HG03196 (cell line): ENCODE measurements at regions not wholly inside any gene's neighbourhood (a gene's known extent, or its start where the extent isn't known, plus 50 kb on each side); places are given as distances from the start of the nearest gene placed in this dataset.

ENCODE experiments used
- ATAC-seq: cut with Tn5 transposase; IDR thresholded peaks from one replicate; pipeline ENCODE4 v1.9.1; 2021; ENCODE audit not compliant: unreplicated experiment

- no peak for ATAC-seq
These were observed 185.0 kb upstream of the CDYL start for GRCh38 chr6:4591218-4591617.

GRCh38 chr6:4589295-4589694 lies 186.9 kb upstream of the CDYL start:
- ATAC-seq = no peak

DNA sequence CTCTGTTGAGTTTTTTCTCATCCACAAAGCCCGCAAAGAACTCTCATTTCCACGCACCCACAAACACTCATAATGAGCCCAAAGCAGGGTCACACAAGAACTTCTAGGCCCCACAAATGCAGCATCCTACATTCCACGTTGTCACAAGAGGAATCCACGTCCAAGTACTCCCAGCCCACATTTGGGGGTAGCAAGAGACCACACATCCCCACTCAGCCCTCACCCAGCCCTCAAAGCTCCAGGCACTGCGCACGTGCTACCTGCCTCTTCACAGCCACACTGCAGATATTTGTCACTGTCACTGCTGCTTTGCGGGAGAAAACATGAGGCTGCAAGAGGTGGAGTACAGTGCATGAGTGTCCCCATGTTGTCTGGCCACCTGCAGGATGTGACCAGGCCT lies 187.6 kb upstream of the CDYL start:
- ATAC-seq = no peak

GRCh38 chr6:4588163-4588562 lies 188.0 kb upstream of the CDYL start:
- ATAC-seq = no peak

DNA sequence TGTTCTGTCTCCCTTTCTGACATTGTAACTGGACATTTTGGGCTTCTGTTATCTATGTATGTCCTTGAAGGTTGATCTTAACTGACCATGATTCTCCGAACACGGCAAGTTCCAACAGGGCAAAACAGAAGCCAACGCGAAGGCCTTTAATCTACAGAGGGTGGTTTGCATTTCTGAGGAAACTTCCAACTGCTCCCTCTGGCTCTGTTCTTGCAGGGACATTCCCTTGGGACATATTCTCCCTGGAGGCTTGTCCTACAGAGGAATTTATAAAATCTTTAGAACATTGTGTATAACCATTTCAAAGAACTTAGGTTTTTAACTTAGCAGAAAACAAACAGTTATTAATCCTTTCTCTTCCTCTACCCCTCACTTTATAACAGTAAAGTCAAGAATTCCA lies 189.0 kb upstream of the CDYL start:
- ATAC-seq = no peak

DNA sequence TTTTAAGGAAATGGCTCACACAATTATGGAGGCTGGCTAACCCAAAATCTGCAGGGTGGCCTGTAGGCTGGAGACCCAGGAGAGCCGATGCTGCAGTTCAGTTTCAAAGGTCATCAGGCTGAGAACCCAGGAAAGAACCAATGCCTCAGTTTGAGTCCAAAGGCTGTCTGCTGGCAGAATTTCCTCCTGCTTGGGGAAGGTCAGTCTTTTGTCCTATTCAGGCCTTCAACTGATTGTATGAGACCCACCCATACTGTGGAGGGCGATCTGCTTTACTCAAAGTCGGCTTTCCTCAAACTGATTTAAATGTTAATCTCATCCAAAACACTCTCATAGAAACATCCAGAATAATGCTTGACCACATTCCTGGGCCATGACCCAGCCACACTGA lies 189.7 kb upstream of the CDYL start:
- no peak for ATAC-seq

DNA sequence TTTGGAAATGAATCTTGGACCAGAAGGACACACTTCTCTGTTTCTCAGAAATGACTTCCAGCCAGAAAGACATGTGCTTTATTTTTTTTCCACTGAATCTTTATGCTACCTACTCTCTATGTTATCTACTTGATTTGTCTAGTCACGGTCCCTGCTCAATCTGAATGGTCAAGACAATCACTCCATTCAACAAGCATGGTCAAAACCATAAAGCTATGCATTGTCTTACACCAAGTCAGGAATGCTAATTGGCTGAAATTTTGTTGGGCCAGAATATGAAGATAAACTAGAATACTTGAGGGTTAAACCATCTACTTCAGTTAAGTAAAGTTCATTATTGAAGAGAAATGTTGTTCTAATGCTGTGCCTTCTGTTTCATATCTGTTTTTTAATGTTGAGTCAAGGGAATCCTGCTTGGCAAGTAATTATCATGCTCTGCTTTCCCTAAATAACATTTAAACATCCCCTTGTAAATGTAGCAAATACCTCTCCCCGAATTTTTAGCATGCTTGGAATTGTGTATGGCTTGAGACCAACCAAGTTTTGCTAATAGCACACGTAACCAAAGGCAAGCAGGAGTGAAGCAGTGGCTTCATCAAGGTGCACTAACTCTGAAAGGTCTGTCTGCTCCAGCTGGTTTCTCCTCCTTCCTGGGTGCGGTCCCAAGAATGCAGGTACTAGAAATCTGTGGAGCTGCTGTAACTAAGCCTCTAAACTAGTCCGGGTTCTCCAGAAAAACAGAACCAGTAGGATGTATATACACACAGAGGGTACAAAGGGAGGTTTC lies 190.3 kb upstream of the CDYL start:
- ATAC-seq = no peak

DNA sequence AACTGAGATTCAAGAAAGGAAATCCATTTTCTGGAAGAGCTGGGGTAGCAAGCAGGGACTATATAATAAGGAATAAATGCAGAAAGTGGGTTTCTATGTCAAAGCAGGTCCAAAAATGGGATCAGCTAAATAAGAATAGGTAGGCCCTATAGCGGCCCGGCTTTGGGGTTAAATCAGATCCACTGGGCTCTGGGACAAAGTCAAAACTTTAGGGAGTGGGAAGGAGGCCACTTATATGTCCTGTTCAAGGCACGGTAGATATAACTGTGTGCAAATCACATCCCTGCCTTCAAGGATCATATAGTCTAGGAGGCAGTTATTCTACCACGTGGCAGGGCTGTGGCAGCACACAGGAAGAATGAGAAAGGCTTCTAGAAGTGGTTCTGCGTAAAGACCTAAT lies 191.4 kb upstream of the CDYL start:
- no peak for ATAC-seq

GRCh38 chr6:4582506-4583417 lies 193.4 kb upstream of the CDYL start:
- ATAC-seq = no peak

DNA sequence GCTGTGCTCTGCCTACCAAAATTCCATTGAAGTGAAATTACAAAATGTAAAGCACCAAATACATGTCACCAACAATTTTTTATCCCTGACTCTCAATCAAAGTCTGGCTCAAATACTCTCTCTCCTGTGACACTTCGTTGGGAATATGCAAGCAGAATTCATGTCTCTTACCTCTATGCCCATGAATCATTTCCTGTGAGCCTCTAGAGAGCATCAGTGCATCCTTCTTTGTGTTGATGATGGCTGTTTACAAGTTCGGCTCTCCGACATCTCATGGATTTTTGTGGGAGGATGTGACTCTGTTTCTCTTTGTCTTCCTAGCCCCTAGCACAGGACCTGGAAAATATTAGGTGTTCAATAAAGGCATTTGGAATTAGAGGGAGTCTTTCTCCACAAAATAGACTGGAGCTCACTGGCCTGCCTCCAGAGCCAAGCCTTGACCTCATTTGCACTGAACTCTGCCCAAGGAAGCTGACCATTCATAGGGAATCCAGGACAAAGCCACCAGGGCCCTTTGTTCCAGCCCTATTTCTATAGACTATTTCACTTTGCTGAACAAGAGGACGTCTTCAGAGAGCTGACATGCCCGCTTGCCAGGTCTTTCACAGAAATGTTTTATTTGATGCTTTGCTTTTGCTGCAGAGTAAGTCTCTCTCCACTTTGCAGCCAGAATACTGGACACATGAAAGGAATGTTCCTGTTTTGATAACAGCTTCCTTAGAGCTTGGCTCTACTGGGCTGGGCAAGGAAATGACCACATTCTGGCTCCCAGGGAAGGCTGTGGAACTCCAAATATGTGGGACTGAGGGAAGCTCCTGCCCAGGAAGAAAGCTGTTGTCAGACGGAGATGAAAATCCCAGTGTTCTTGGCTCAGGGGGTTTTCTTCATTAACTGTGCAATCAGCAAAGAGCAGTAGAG lies 194.5 kb upstream of the CDYL start:
- ATAC-seq = no peak

DNA sequence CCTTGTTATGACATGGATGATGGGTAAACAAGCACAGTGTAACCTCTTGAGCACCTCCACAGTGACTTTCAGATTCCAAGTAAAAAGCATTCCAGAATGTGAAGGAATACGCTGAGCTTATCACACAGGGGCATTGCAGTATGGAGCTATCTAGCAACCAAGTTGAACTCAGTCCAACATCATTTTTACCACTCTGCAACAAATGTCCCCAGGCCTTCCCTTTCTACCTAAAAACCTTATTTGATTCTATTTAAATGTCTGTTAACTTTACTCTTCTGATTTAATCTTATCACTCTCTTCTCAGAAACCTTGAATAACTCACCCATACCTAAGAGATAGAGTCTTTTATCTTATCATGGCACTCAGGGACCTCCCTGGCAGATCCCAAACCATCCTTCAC lies 195.8 kb upstream of the CDYL start:
- ATAC-seq = no peak

DNA sequence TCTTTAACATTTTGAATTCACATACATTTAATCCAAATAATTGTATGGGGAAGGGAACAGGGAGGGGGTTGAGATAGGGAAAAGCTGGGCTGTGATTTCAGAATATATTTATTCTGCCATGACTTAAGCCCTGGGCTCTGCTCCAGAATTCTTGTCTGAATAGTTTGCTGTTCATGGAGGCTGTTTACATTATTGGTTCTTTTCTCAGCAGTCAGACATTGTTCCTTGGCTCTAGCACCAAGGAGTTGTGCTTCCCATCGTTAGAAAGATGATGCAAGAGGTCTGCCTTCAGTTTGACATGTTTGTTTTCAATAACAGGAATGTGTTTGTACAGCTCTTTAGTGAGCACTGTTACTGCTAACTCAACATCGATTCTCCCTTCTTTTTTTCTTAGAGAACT lies 198.8 kb upstream of the CDYL start:
- ATAC-seq = no peak

DNA sequence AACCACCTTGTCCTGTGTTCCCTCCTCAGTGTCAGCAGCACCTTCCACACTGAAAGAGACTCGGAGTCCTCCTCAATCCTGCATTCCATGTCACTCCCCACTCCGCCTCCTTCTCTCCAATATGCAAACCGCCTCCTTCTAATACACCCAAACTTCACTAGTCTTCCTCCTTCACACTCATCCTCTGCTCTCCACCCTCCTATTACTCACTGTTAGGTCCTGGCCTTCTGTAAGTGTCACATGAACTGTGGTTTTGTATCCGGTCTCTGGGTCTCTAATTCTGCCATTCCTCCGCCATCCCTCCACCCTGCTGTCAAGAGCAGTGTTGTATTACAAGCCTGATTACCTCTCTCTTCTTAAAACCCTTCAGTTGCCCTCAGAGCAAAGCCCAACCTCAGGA lies 200.5 kb upstream of the CDYL start:
- ATAC-seq = no peak

GRCh38 chr6:4574007-4574406 lies 202.2 kb upstream of the CDYL start:
- ATAC-seq = no peak

- no peak for ATAC-seq
These were observed 205.2 kb upstream of the CDYL start for GRCh38 chr6:4571011-4571410.

GRCh38 chr6:4568138-4568537 lies 208.1 kb upstream of the CDYL start:
- ATAC-seq = no peak

DNA sequence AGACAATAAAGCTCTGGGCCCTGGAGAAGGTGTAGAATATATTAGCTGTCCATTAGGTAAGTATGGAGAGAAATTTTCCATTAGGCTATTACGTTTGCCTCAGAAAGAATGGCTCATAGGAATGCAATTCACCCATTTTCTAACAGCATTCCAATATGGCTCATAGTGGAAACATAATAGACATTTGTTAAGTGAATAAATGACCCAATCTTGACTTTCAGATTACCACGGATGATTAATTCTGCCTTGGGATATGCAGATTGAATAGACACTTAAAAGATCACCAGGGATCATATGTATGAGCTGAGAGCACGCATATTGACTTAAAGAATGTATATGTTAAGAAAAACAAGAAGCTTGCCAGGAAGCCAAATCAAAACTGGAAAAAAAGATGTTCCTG lies 209.1 kb upstream of the CDYL start:
- no peak for ATAC-seq

DNA sequence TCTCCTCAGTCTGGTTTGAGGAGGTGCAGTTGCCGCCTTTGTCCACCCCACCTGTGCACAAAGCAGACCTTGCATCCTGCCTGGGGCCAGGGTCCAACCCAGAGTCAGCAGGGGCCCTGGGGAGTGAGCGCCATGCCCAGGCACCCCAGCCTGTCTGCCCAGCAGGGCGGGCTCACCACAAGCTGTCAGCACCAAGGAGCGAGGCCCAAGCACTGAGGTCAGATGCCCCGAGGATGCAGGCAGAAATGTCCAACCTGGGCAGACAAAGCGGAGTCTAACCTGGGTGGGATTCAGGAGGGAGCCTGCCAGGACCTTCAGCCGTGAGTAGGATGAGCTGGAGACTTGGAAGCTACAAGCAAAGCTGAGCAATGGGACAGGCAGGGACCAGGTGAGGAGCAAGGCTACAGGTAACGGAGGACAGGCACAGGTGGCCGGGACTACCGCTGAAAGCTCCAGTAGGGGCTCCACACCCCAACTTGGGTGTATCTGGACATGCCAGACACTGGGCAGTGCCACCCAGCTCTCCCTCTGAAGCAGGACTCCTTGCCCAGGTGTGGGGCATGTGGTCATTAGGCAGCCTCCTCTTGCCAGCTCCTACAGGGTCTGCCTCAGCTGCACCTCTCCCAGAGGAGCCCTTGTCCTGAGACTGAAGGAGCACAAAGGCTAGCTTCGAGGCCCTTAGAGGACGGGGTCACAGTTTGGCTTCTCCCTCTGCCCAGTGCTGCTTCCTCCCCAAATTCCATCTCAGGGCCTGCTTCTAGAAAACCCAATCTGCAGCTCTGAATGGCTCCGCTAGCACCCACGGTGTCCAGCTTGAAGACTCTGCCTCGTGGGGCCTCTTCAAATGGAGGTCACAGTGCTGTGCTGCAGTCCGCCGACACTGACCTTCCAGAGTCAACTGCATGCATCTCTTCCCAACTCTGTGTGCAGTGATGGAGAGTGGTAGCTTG lies 210.6 kb upstream of the CDYL start:
- no peak for ATAC-seq

GRCh38 chr6:4564801-4565271 lies 211.4 kb upstream of the CDYL start:
- ATAC-seq = no peak

GRCh38 chr6:4563877-4564276 lies 212.3 kb upstream of the CDYL start:
- no peak for ATAC-seq
